Endothelial cell of umbilical vein (primary cell): ENCODE measurements at regions not wholly inside any gene's neighbourhood (a gene's known extent, or its start where the extent isn't known, plus 50 kb on each side); places are given as distances from the start of the nearest gene placed in this dataset.

Experiments
- BruUV-seq: library from RNA; stranded (reverse); fragments of 400-500 nt; replicated peaks from 2 replicates; lab custom pipeline; 2021; lab: Mats Ljungman, UMichigan
- CTCF ChIA-PET: fragments of 300-600, 350-600 bp; sonication (Branson Sonifier 250); formaldehyde crosslinking; loops from one replicate; lab custom pipeline; 2021; ENCODE audit warnings: antibody characterized with exemption, inconsistent platforms; lab: Charles Lee
- POLR2A ChIA-PET: fragments of 300-600, 350-600 bp; sonication (Branson Sonifier 250); formaldehyde crosslinking; loops from one replicate; lab custom pipeline; 2021; ENCODE audit warnings: antibody characterized with exemption, inconsistent platforms; lab: Charles Lee
- DNase-seq: peaks from one replicate; pipeline ENCODE4 v3.0.0-alpha.2; 2011; ENCODE audit warnings: low read depth, low spot score
- FAIRE-seq: peaks from 2 replicates; lab custom pipeline; 2011; peaks lifted over from hg19 to GRCh38; lab: Jason Lieb, UNC
- H2AFZ ChIP-seq: 2 replicates; pipeline ENCODE4 v1.6.0; 2012; ENCODE audit warnings: low read depth, low read length, control low read depth, inconsistent platforms
- H3K27ac ChIP-seq: 2 replicates; pipeline ENCODE4 v1.5.1; 2011; ENCODE audit warnings: low read depth, mild to moderate bottlenecking, control low read depth, low read length, moderate library complexity; ENCODE audit not compliant: insufficient read depth
- H3K27me3 ChIP-seq, 2 experiments: 2 replicates each; pipeline versions ENCODE4 v1.6.0 to v1.6.1; 2011; ENCODE audit warnings: low read length in 2 of 2, mixed read lengths in 1 of 2; ENCODE audit not compliant: control insufficient read depth in 2 of 2, insufficient read depth in 2 of 2
- H3K36me3 ChIP-seq, 2 experiments: 2 replicates in 1 of 2; 3 replicates in 1 of 2; pipeline ENCODE4 v1.5.1; 2011; ENCODE audit warnings: low read length in 2 of 2, mild to moderate bottlenecking in 1 of 2, moderate library complexity in 1 of 2; ENCODE audit not compliant: control insufficient read depth in 2 of 2, insufficient read depth in 2 of 2; ENCODE audit errors: extremely low read depth in 1 of 2
- H3K4me1 ChIP-seq: 3 replicates; pipeline ENCODE4 v1.5.1; 2011; ENCODE audit warnings: mild to moderate bottlenecking, low read length; ENCODE audit not compliant: control insufficient read depth, insufficient read depth; ENCODE audit errors: extremely low read depth
- H3K4me2 ChIP-seq: 2 replicates; pipeline ENCODE4 v1.6.1; 2011; ENCODE audit warnings: low read length, control low read depth, mixed read lengths; ENCODE audit not compliant: insufficient read depth
- H3K4me3 ChIP-seq, 3 experiments: fragments of 200-600 bp in 1 of 3; sonication (generic), shearing (Covaris generic) in 1 of 3; replicated peaks in 1 of 3; 2 replicates each; pipeline ENCODE4 v1.5.1; 2011 to 2016; ENCODE audit warnings: control low read depth in 3 of 3, low read length in 3 of 3, mild to moderate bottlenecking in 2 of 3, inconsistent platforms in 1 of 3, low read depth in 1 of 3, moderate library complexity in 1 of 3; ENCODE audit not compliant: insufficient read depth in 1 of 3
- H3K79me2 ChIP-seq: 2 replicates; pipeline ENCODE4 v1.6.0; 2012; ENCODE audit warnings: low read length, inconsistent platforms; ENCODE audit not compliant: control insufficient read depth, insufficient read depth
- H3K9ac ChIP-seq: replicated peaks from 2 replicates; pipeline ENCODE3; 2011; ENCODE audit warnings: low read length, control low read depth; ENCODE audit not compliant: insufficient read depth; ENCODE audit errors: extremely low read depth
- H3K9me1 ChIP-seq: replicated peaks from 3 replicates; pipeline ENCODE4 v1.6.0; 2011; ENCODE audit warnings: mild to moderate bottlenecking, low read length; ENCODE audit not compliant: control insufficient read depth, insufficient read depth; ENCODE audit errors: extremely low read depth
- H3K9me3 ChIP-seq: replicated peaks from 2 replicates; pipeline ENCODE4 v1.5.1; 2012; ENCODE audit warnings: low read length, inconsistent platforms; ENCODE audit not compliant: control insufficient read depth, insufficient read depth
- H4K20me1 ChIP-seq: replicated peaks from 2 replicates; pipeline ENCODE3; 2011; ENCODE audit warnings: mild to moderate bottlenecking, low read length; ENCODE audit not compliant: control insufficient read depth, insufficient read depth; ENCODE audit errors: extremely low read depth
- EZH2 ChIP-seq: IDR thresholded peaks from 2 replicates; pipeline ENCODE4 v1.6.1; 2012; ENCODE audit warnings: borderline replicate concordance, low read depth, mild to moderate bottlenecking, moderate library complexity, low read length, inconsistent platforms; ENCODE audit not compliant: severe bottlenecking
- FOS ChIP-seq: IDR thresholded peaks from 2 replicates; pipeline ENCODE4 v1.6.1; 2011; ENCODE audit warnings: mild to moderate bottlenecking, low read length, moderate library complexity, borderline replicate concordance; ENCODE audit not compliant: insufficient read depth
- GATA2 ChIP-seq: IDR thresholded peaks from 2 replicates; pipeline ENCODE4 v1.7.0; 2011; ENCODE audit warnings: low read depth, mild to moderate bottlenecking, moderate library complexity, mixed read lengths, low read length; ENCODE audit not compliant: insufficient read length, insufficient read depth
- MYC ChIP-seq: IDR thresholded peaks from one replicate; pipeline ENCODE4 v1.6.1; 2011; ENCODE audit warnings: mild to moderate bottlenecking, low read depth, low read length
- POLR2A ChIP-seq: IDR thresholded peaks from 2 replicates; pipeline ENCODE4 v1.6.1; 2012; ENCODE audit warnings: low read depth, mild to moderate bottlenecking, control low read depth, low read length
- POLR2AphosphoS5 ChIP-seq: IDR thresholded peaks from 2 replicates; pipeline ENCODE4 v1.6.1; 2012; ENCODE audit warnings: low read depth, mild to moderate bottlenecking, control low read depth, low read length, moderate library complexity; ENCODE audit not compliant: insufficient read depth
- dilution Hi-C: fragments of 300-500 bp; cut with MboI; formaldehyde crosslinking; loops from one replicate; pipeline ENCODE4 v1.15.0; 2019; ENCODE audit warnings: low sequenced_read_pairs; ENCODE audit not compliant: extremely low pct_ligation_motif_present
- intact Hi-C: fragments of 100-400 bp; cut with micrococcal nuclease; formaldehyde crosslinking; loops from one replicate; pipeline ENCODE4 v1.10.0; 2022
- TF ChIP-seq, protein P1 (sequence below): IDR thresholded peaks from 2 replicates; pipeline ENCODE4 v1.6.1; 2011; ENCODE audit not compliant: insufficient read depth, insufficient read length

DNA sequence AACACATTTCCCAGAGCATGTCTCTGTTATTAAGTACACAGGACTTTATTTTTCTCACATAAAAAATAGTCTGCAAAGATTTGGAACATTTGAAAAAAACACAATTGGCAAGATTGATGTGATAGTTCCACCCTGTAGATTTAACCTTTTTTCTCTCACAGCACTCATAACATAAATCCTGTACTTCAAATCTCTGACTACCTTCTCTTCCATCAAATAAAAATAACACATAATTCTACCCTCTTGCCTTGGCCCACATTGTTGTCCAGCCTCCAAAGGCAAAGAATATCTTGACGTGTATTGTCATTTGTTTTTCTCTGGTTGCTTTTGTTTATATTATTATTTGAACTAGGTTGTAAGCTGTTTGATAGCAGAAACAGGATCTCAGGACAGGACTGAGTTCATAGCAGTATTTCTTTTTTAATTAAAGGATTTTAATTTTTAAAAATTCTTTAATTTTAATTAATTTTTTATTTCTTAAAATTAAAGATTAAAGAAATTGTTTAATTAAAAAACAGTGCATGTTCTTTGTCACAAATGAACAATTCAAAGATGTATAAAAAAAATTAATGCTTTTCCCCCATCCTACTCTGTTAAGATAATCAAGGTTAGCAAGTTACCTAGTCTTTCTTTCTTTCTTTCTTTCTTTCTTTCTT lies 69.1 kb upstream of the PCSK1 start:
- H3K27ac ChIP-seq = no peak overlapping the region
- no peaks in the 10 kb centered on the region for H3K79me2 ChIP-seq
- H4K20me1 ChIP-seq = no peaks in the 10 kb centered on the region
- intact Hi-C loops (no loop called here), dilution Hi-C loops (no loop called here)
- no peak overlapping the region for H3K4me3 ChIP-seq
- TF ChIP-seq POLR2AphosphoS5 = no peak
- no peak for TF ChIP-seq POLR2A
- TF ChIP-seq GATA2 = no peak
- no peak for TF ChIP-seq MYC
- no peak for TF ChIP-seq FOS
- TF ChIP-seq EZH2 = no peak
- TF ChIP-seq, protein P1, sequence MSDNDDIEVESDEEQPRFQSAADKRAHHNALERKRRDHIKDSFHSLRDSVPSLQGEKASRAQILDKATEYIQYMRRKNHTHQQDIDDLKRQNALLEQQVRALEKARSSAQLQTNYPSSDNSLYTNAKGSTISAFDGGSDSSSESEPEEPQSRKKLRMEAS = no peak
- H3K9me3 ChIP-seq = no peaks in the 10 kb centered on the region
- BruUV-seq = no TSS peak
- no peak overlapping the region for H3K9ac ChIP-seq
- FAIRE-seq (no peak), DNase-seq (no peak)
- ChIA-PET POLR2A (no interaction called here), CTCF (no interaction called here)
- no peaks in the 10 kb centered on the region for H3K36me3 ChIP-seq
- no peak overlapping the region for H2AFZ ChIP-seq
- H3K4me1 ChIP-seq = no peaks in the 10 kb centered on the region
- H3K9me1 ChIP-seq = no peaks in the 10 kb centered on the region
- no peaks in the 10 kb centered on the region for H3K27me3 ChIP-seq
- H3K4me2 ChIP-seq = no peak overlapping the region
